Fibroblast of villous mesenchyme (primary cell): ENCODE measurements at regions not wholly inside any gene's neighbourhood (a gene's known extent, or its start where the extent isn't known, plus 50 kb on each side); places are given as distances from the start of the nearest gene placed in this dataset.

ENCODE experiments used
- DNase-seq: peaks from one replicate; pipeline ENCODE4 v3.0.0-alpha.2; 2010; ENCODE audit warnings: low read depth
- H3K4me3 ChIP-seq: 2 replicates; pipeline ENCODE4 v1.5.1; 2011; ENCODE audit warnings: low read depth, mild to moderate bottlenecking, low read length
- TF ChIP-seq, protein P1 (sequence below): IDR thresholded peaks from 2 replicates; pipeline ENCODE4 v1.5.1; 2012; ENCODE audit warnings: low read depth, mild to moderate bottlenecking, low read length; ENCODE audit not compliant: insufficient read depth

DNA sequence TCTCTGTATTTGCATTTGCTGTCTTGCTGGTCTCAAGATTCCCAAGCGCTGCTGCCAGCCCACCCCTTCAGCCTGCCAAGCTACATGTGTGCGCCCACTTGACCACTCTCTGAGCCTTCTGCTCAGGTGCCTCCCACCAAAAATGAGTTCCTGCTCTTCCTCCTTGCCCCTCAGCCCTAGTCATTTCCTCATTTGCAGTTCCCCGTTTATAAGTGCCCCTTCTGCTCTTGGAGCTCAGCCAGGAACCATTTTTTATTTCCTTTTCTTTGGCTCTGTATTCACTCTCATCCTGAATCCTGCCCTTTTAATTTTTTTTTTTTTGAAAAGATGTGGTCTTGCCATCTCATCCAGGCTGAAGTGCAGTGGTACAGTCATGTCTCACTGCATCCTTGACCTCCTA, 406.0 kb upstream of the AMELY start:
- H3K4me3 ChIP-seq = no peak overlapping the region
- TF ChIP-seq, protein P1, sequence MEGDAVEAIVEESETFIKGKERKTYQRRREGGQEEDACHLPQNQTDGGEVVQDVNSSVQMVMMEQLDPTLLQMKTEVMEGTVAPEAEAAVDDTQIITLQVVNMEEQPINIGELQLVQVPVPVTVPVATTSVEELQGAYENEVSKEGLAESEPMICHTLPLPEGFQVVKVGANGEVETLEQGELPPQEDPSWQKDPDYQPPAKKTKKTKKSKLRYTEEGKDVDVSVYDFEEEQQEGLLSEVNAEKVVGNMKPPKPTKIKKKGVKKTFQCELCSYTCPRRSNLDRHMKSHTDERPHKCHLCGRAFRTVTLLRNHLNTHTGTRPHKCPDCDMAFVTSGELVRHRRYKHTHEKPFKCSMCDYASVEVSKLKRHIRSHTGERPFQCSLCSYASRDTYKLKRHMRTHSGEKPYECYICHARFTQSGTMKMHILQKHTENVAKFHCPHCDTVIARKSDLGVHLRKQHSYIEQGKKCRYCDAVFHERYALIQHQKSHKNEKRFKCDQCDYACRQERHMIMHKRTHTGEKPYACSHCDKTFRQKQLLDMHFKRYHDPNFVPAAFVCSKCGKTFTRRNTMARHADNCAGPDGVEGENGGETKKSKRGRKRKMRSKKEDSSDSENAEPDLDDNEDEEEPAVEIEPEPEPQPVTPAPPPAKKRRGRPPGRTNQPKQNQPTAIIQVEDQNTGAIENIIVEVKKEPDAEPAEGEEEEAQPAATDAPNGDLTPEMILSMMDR = no peak

GRCh38 chrY:7310482-7311269, 399.1 kb upstream of the AMELY start:
- DNase-seq = peak; percentile 12
- TF ChIP-seq, protein P1 = no peak
- no peak overlapping the region for H3K4me3 ChIP-seq

More for the DNA sequence above, 406.0 kb upstream of the AMELY start:
- DNase-seq = no peak

GRCh38 chrY:7308816-7309215, 397.3 kb upstream of the AMELY start:
- H3K4me3 ChIP-seq = no peak overlapping the region
- peak; percentile 2 for DNase-seq
- TF ChIP-seq, protein P1 = no peak

- DNase-seq = no peak
- H3K4me3 ChIP-seq = no peak overlapping the region
- TF ChIP-seq, protein P1 = no peak
Observed at GRCh38 chrY:7302306-7302705, 390.8 kb upstream of the AMELY start.

DNA sequence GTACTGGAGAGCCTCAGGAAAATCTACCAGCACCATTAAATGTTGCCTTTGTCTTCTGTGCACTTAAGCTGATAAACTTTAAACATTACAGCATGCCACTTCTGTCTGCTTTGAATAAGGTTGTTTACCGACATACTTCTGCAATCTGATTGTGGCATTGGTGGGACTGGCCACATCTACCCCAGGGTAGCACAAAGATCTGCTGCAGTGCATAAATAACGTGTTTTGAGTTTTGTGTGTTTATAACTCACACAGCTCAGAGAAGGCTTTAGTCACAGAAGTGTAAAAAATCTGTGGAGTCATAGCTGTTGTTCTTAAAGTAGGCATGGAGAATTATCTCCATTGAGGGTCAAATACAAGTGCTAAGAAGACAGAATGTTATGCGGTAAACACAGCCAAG, 388.4 kb upstream of the AMELY start:
- TF ChIP-seq, protein P1 = no peak
- DNase-seq = peak; percentile 10
- H3K4me3 ChIP-seq = no peak overlapping the region

GRCh38 chrY:7292113-7292512, 380.6 kb upstream of the AMELY start:
- TF ChIP-seq, protein P1 = no peak
- peak; percentile 7 for DNase-seq
- no peak overlapping the region for H3K4me3 ChIP-seq
